Stomach (tissue), 4 donors: ENCODE measurements at regions not wholly inside any gene's neighbourhood (a gene's known extent, or its start where the extent isn't known, plus 50 kb on each side); places are given as distances from the start of the nearest gene placed in this dataset.

Source experiments
- EP300 ChIP-seq: sonication (generic); formaldehyde crosslinking; IDR thresholded peaks from one replicate; pipeline ENCODE4 v1.6.1; 2017; ENCODE audit warnings: antibody characterized with exemption
- POLR2A ChIP-seq, 4 donors: fragments of 450-650 bp; IDR thresholded peaks; one replicate each; pipeline ENCODE4 v1.6.1; 2016; ENCODE audit warnings: antibody characterized with exemption in 4 of 4, control low read depth in 2 of 4, mild to moderate bottlenecking in 1 of 4, moderate library complexity in 1 of 4
- POLR2AphosphoS5 ChIP-seq, 3 donors: sonication (generic); formaldehyde crosslinking; IDR thresholded peaks; one replicate each; pipeline ENCODE4 v1.6.1; 2016; ENCODE audit warnings: antibody characterized with exemption in 3 of 3
- TF ChIP-seq, protein P1 (sequence below), 7 experiments: fragments of 450-650 bp in 4 of 7; fragments of 200-600 bp in 3 of 7; sonication (generic) in 3 of 7; IDR thresholded peaks; one replicate each; pipeline ENCODE4 v1.5.1; 2016 to 2019; ENCODE audit warnings: antibody characterized with exemption in 7 of 7, control low read depth in 2 of 7, mild to moderate bottlenecking in 1 of 7

DNA sequence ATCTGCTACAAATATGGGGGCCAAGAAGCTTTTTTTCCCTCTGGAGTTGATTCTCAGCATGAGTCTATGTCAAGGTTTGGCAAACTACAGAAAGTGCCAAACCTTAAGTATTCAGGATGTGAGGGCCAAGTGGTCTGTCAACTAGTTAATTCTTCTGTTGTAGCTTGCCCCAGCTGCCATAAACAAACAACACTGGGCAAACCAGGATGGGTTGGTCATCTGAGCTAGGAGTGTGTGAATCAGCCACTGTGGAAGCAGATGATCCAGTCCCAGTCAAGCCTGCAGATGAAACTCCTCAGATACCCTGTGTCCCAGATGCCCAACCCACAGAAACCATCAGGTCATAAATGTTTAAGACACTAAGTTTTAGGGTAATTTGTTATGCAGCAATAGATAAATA, 103.0 kb upstream of the MOCS1 start:
- TF ChIP-seq, protein P1, sequence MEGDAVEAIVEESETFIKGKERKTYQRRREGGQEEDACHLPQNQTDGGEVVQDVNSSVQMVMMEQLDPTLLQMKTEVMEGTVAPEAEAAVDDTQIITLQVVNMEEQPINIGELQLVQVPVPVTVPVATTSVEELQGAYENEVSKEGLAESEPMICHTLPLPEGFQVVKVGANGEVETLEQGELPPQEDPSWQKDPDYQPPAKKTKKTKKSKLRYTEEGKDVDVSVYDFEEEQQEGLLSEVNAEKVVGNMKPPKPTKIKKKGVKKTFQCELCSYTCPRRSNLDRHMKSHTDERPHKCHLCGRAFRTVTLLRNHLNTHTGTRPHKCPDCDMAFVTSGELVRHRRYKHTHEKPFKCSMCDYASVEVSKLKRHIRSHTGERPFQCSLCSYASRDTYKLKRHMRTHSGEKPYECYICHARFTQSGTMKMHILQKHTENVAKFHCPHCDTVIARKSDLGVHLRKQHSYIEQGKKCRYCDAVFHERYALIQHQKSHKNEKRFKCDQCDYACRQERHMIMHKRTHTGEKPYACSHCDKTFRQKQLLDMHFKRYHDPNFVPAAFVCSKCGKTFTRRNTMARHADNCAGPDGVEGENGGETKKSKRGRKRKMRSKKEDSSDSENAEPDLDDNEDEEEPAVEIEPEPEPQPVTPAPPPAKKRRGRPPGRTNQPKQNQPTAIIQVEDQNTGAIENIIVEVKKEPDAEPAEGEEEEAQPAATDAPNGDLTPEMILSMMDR (IDR thresholded peaks at IDR 0.05), result no peak
- no peak for TF ChIP-seq EP300
- no peak for TF ChIP-seq POLR2A (IDR thresholded peaks at IDR 0.05)
- TF ChIP-seq POLR2AphosphoS5 (IDR thresholded peaks at IDR 0.05), result no peak
